ENCODE measurements at regions not wholly inside any gene's neighbourhood (a gene's known extent, or its start where the extent isn't known, plus 50 kb on each side); places are given as distances from the start of the nearest gene placed in this dataset.
"Not testable (repeated sequence)": the region's sequence is repeated elsewhere in the genome, so short reads cannot be mapped to it uniquely, and the experiment has no call there.

DNA sequence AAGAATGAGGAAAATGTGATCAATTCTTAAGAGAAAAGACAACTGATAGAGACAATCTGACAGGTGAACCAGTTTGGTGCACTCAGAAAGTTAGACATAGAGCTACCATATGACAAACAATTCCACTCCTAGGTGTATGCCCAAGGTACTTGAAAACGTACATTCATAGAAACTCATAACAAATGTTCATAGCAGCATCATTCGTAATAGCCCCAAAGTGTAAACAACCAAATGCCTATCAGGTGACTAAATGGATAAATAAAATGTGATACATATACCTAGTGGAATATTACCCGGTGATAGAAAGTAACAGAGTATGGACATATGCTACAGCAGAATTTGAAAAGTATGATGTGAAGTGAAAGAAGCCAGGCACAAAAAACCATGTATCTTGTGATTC, 149.3 kb upstream of the TRIB2 start:
- no peak for ATAC-seq
- H3K36me3 ChIP-seq: no peaks in the 10 kb centered on the region
- H3K4me3 ChIP-seq: no peak overlapping the region
- no peak for DNase-seq
- H3K4me1 ChIP-seq: no peaks in the 10 kb centered on the region
- no peak overlapping the region for H3K27ac ChIP-seq
- no peaks in the 10 kb centered on the region for H3K27me3 ChIP-seq
- TF ChIP-seq, protein P1, sequence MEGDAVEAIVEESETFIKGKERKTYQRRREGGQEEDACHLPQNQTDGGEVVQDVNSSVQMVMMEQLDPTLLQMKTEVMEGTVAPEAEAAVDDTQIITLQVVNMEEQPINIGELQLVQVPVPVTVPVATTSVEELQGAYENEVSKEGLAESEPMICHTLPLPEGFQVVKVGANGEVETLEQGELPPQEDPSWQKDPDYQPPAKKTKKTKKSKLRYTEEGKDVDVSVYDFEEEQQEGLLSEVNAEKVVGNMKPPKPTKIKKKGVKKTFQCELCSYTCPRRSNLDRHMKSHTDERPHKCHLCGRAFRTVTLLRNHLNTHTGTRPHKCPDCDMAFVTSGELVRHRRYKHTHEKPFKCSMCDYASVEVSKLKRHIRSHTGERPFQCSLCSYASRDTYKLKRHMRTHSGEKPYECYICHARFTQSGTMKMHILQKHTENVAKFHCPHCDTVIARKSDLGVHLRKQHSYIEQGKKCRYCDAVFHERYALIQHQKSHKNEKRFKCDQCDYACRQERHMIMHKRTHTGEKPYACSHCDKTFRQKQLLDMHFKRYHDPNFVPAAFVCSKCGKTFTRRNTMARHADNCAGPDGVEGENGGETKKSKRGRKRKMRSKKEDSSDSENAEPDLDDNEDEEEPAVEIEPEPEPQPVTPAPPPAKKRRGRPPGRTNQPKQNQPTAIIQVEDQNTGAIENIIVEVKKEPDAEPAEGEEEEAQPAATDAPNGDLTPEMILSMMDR (IDR thresholded peaks at IDR 0.05): no peak
- no peaks in the 10 kb centered on the region for H3K9me3 ChIP-seq
- intact Hi-C loops (cut with DNase I): no loop called here

DNA sequence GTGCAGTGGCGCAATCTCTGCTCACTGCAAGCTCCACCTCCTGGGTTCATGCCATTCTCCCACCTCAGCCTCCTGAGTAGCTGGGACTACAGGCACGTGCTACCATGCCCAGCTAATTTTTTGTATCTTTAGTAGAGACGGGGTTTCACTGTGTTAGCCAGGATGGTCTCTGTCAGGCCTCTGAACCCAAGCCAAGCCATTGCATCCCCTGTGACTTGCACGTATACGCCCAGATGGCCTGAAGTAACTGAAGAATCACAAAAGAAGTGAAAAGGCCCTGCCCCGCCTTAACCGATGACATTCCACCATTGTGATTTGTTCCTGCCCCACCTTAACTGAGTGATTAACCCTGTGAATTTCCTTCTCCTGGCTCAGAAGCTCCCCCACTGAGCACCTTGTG, 147.2 kb upstream of the TRIB2 start:
- H3K4me3 ChIP-seq; H3K4me1 ChIP-seq; intact Hi-C loops (cut with DNase I); DNase-seq; H3K27ac ChIP-seq; H3K36me3 ChIP-seq; ATAC-seq; H3K27me3 ChIP-seq; H3K9me3 ChIP-seq: not testable (repeated sequence)

DNA sequence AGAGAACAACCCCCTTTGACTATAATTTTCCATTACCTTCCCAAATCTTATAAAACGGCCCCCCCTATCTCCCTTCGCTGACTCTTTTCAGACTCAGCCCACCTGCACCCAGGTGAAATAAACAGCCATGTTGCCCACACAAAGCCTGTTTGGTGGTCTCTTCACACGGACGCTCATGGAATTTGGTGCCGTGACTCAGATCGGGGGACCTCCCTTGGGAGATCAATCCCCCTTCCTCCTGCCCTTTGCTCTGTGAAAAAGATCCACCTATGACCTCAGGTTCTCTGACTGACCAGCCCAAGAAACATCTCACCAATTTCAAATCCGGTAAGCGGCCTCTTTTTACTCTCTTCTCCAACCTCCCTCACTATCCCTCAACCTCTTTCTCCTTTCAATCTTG, 146.8 kb upstream of the TRIB2 start:
- DNase-seq; H3K4me1 ChIP-seq; H3K4me3 ChIP-seq; H3K27me3 ChIP-seq; intact Hi-C loops (cut with DNase I); H3K27ac ChIP-seq; ATAC-seq; H3K9me3 ChIP-seq; H3K36me3 ChIP-seq: not testable (repeated sequence)

DNA sequence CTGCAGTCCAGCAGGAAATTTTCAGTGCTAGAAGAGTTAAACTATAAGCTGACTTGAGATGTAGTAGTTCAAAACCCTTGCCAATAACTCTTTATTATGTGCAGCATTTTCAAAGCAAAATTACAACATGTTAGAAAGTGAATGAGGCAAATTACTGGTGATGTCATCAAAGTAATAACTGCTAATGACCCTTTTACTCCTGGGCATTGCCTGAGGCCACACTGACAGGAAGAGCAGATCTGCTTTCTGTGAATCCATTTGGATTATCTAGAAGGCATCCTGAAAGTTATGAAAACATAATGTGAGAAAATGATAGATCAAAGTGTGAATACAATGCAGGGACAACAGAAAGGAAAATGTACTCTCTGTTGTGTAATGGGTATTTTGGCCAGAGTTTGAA, 139.6 kb upstream of the TRIB2 start:
- intact Hi-C loops (cut with DNase I): no loop called here
- no peak for DNase-seq
- Histone ChIP-seq H3K4me3 (no peak overlapping the region), H3K27me3 (no peaks in the 10 kb centered on the region), H3K36me3 (no peaks in the 10 kb centered on the region), H3K27ac (no peak overlapping the region), H3K4me1 (no peaks in the 10 kb centered on the region), H3K9me3 (no peaks in the 10 kb centered on the region)
- TF ChIP-seq, protein P1 (IDR thresholded peaks at IDR 0.05): no peak
- ATAC-seq: no peak

DNA sequence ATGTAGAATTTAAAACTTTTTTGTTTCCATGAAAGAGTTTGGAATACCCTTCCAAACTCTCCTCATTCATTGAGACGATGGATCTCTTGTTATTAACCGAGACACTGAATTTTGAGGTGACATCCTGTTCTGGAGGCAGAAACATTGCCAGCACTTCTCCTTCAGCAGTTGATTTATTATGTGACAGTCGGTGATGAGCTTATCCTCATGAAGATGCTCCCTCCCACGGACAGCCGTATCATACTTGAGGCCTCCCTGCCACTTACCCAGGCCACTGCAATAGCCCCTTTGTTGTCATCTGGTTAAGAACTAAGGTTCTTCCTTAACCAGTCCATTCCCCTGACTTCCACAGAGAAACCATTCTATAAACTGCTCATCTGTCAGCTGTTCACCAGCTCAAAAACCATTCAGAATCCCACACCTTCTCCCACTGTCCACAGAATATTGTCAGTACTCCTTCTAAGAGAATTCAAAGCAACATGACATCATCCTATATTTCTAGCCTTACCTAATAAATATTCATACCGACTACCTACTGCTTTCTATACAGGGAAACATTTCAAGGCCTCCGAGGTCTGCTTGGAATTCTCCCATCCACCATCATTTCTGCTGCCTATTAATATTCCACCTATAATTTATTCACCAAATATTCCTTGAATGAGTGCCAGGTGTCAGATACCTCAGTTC, 139.0 kb upstream of the TRIB2 start:
- Histone ChIP-seq H3K27ac (no peak overlapping the region), H3K4me1 (no peaks in the 10 kb centered on the region), H3K4me3 (no peak overlapping the region), H3K36me3 (no peaks in the 10 kb centered on the region), H3K27me3 (no peaks in the 10 kb centered on the region), H3K9me3 (no peaks in the 10 kb centered on the region)
- TF ChIP-seq, protein P1 (IDR thresholded peaks at IDR 0.05): no peak
- DNase-seq (no peak), ATAC-seq (no peak)
- intact Hi-C loops (cut with DNase I): no loop called here

DNA sequence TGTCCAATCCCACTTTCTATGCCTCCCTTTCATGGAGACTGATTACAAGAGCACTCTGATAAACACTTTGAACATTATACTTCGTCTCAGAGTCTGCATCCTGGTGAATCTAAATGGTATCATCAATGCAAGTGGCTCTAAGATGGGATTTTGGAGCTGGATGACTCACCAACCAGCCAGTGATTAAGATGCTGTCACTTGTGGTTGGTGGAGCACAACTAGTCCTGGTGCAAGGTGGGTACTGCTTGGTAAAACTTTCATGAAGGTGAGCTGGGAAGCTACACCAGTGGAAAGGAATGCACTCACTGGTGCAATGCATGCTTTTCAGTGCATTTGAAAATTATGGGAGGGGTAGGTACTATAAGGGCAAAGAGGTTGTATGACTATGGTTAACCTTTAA, 137.7 kb upstream of the TRIB2 start:
- intact Hi-C loops (cut with DNase I): no loop called here
- no peaks in the 10 kb centered on the region for H3K36me3 ChIP-seq
- H3K27ac ChIP-seq: no peak overlapping the region
- DNase-seq (no peak), ATAC-seq (no peak)
- no peaks in the 10 kb centered on the region for H3K4me1 ChIP-seq
- H3K9me3 ChIP-seq: no peaks in the 10 kb centered on the region
- TF ChIP-seq, protein P1 (IDR thresholded peaks at IDR 0.05): no peak
- H3K4me3 ChIP-seq: no peak overlapping the region
- H3K27me3 ChIP-seq: no peaks in the 10 kb centered on the region

Measured in left lung (tissue), 4 donors.